H9 (cell line): ENCODE measurements at regions not wholly inside any gene's neighbourhood (a gene's known extent, or its start where the extent isn't known, plus 50 kb on each side); places are given as distances from the start of the nearest gene placed in this dataset.

Experiments
- DNase-seq: peaks from one replicate; pipeline ENCODE4 v3.0.0-alpha.2; 2017
- H2AFZ ChIP-seq: one replicate; pipeline ENCODE4 v1.6.1; 2013; ENCODE audit warnings: mild to moderate bottlenecking, low read length, control low read depth, moderate library complexity
- H2AK5ac ChIP-seq: 2 replicates; pipeline ENCODE4 v1.6.1; 2013; ENCODE audit warnings: low read length, control low read depth, mixed read lengths; ENCODE audit not compliant: insufficient read length
- H2BK120ac ChIP-seq: one replicate; pipeline ENCODE4 v1.6.1; 2013; ENCODE audit warnings: low read depth, mild to moderate bottlenecking, low read length, control low read depth, inconsistent platforms; ENCODE audit not compliant: poor library complexity, severe bottlenecking
- H2BK12ac ChIP-seq: 2 replicates; pipeline ENCODE4 v1.6.1; 2013; ENCODE audit warnings: low read length, control low read depth, mixed read lengths, low read depth; ENCODE audit not compliant: insufficient read length
- H2BK15ac ChIP-seq: 2 replicates; pipeline ENCODE4 v1.6.1; 2013; ENCODE audit warnings: low read depth, low read length, control low read depth
- H2BK20ac ChIP-seq: one replicate; pipeline ENCODE4 v1.6.1; 2013; ENCODE audit warnings: low read depth, mild to moderate bottlenecking, low read length, control low read depth, inconsistent platforms; ENCODE audit not compliant: poor library complexity, severe bottlenecking
- H2BK5ac ChIP-seq: 2 replicates; pipeline ENCODE4 v1.6.1; 2013; ENCODE audit warnings: low read length, control low read depth, mixed read lengths; ENCODE audit not compliant: insufficient read length
- H3K14ac ChIP-seq: 2 replicates; pipeline ENCODE4 v1.6.1; 2013; ENCODE audit warnings: low read length, control low read depth; ENCODE audit not compliant: insufficient read depth
- H3K18ac ChIP-seq: 2 replicates; pipeline ENCODE4 v1.6.1; 2013; ENCODE audit warnings: low read depth, mild to moderate bottlenecking, mixed read lengths, low read length, control low read depth; ENCODE audit not compliant: insufficient read length
- H3K23ac ChIP-seq: 2 replicates; pipeline ENCODE4 v1.6.1; 2013; ENCODE audit warnings: low read length, control low read depth, mixed read lengths, low read depth; ENCODE audit not compliant: insufficient read length
- H3K23me2 ChIP-seq: 2 replicates; pipeline ENCODE4 v1.6.1; 2013; ENCODE audit warnings: low read depth, mild to moderate bottlenecking, mixed read lengths, low read length, control low read depth; ENCODE audit not compliant: insufficient read length, poor library complexity, severe bottlenecking
- H3K27ac ChIP-seq: 2 replicates; pipeline ENCODE4 v1.5.1; 2013; ENCODE audit warnings: low read length, control low read depth, mixed read lengths, low read depth; ENCODE audit not compliant: insufficient read length
- H3K27me3 ChIP-seq: 2 replicates; pipeline ENCODE4 v1.6.1; 2013; ENCODE audit warnings: low read length, control low read depth, inconsistent platforms; ENCODE audit not compliant: insufficient read depth
- H3K4ac ChIP-seq: 2 replicates; pipeline ENCODE4 v1.6.1; 2013; ENCODE audit warnings: low read depth, mild to moderate bottlenecking, control low read depth, inconsistent platforms, low read length, moderate library complexity
- H3K4me1 ChIP-seq: 2 replicates; pipeline ENCODE4 v1.6.1; 2013; ENCODE audit warnings: low read length, control low read depth, inconsistent platforms; ENCODE audit not compliant: insufficient read depth
- H3K4me2 ChIP-seq: 2 replicates; pipeline ENCODE4 v1.6.1; 2013; ENCODE audit warnings: low read length, control low read depth, mixed read lengths; ENCODE audit not compliant: insufficient read length, insufficient read depth
- H3K56ac ChIP-seq: 2 replicates; pipeline ENCODE4 v1.6.1; 2013; ENCODE audit warnings: low read depth, mild to moderate bottlenecking, mixed read lengths, low read length, control low read depth; ENCODE audit not compliant: insufficient read length
- H3K79me1 ChIP-seq: 2 replicates; pipeline ENCODE4 v1.6.1; 2013; ENCODE audit warnings: low read depth, mild to moderate bottlenecking, moderate library complexity, low read length, control low read depth, inconsistent platforms; ENCODE audit not compliant: insufficient read depth, poor library complexity, severe bottlenecking
- H3K79me2 ChIP-seq: 2 replicates; pipeline ENCODE4 v1.6.1; 2013; ENCODE audit warnings: low read length, control low read depth, inconsistent platforms; ENCODE audit not compliant: insufficient read depth
- H3K9ac ChIP-seq: 2 replicates; pipeline ENCODE4 v1.6.1; 2013; ENCODE audit warnings: low read length, control low read depth, mixed read lengths; ENCODE audit not compliant: insufficient read length; ENCODE audit errors: extremely low read depth
- H3K9me3 ChIP-seq: one replicate; pipeline ENCODE4 v1.6.1; 2013; ENCODE audit warnings: low read depth, low read length, inconsistent platforms; ENCODE audit not compliant: control insufficient read depth
- H3T11ph ChIP-seq: one replicate; pipeline ENCODE4 v1.6.1; 2013; ENCODE audit warnings: mild to moderate bottlenecking, low read length, control low read depth, inconsistent platforms
- H4K20me1 ChIP-seq: one replicate; pipeline ENCODE4 v1.6.1; 2013; ENCODE audit not compliant: control insufficient read depth, insufficient read length, insufficient read depth
- H4K5ac ChIP-seq: 2 replicates; pipeline ENCODE4 v1.6.1; 2013; ENCODE audit warnings: low read depth, mild to moderate bottlenecking, mixed read lengths, low read length, control low read depth; ENCODE audit not compliant: insufficient read length
- H4K8ac ChIP-seq: replicated peaks from 2 replicates; pipeline ENCODE4 v1.6.1; 2013; ENCODE audit warnings: low read length, control low read depth, mixed read lengths, low read depth; ENCODE audit not compliant: insufficient read length
- H4K91ac ChIP-seq: 2 replicates; pipeline ENCODE4 v1.6.1; 2013; ENCODE audit warnings: low read depth, mild to moderate bottlenecking, moderate library complexity, mixed read lengths, low read length, control low read depth; ENCODE audit not compliant: insufficient read length
- H3K27ac Mint-ChIP-seq, 3 experiments: 2 replicates in 2 of 3; 3 replicates in 1 of 3; pipeline ENCODE4 v1.8.0; 2020 to 2021; ENCODE audit warnings: mixed read lengths in 3 of 3, mild to moderate bottlenecking in 1 of 3, moderate library complexity in 1 of 3
- H3K27me3 Mint-ChIP-seq: 2 replicates; pipeline ENCODE4 v1.8.0; 2021; ENCODE audit warnings: low read depth, mild to moderate bottlenecking, moderate library complexity, mixed read lengths
- H3K36me3 Mint-ChIP-seq, 3 experiments: 2 replicates in 2 of 3; 3 replicates in 1 of 3; pipeline ENCODE4 v1.8.0; 2020 to 2021; ENCODE audit warnings: low read depth in 3 of 3, mixed read lengths in 3 of 3; ENCODE audit not compliant: insufficient read depth in 1 of 3
- H3K4me1 Mint-ChIP-seq, 2 experiments: 2 replicates each; pipeline ENCODE4 v1.8.0; 2020; ENCODE audit warnings: mixed read lengths in 2 of 2
- H3K4me3 Mint-ChIP-seq, 2 experiments: 2 replicates in 1 of 2; 3 replicates in 1 of 2; pipeline ENCODE4 v1.8.0; 2020 to 2021; ENCODE audit warnings: mild to moderate bottlenecking in 2 of 2, mixed read lengths in 2 of 2, moderate library complexity in 1 of 2
- H3K9me3 Mint-ChIP-seq, 2 experiments: 2 replicates in 1 of 2; 3 replicates in 1 of 2; pipeline ENCODE4 v1.8.0; 2020; ENCODE audit warnings: mild to moderate bottlenecking in 2 of 2, mixed read lengths in 2 of 2, moderate library complexity in 1 of 2
- CTCF ChIP-seq: fragments of 200-600 bp; sonication (generic); conservative IDR thresholded peaks from 3 replicates; pipeline ENCODE4 v1.8.0; 2021; ENCODE audit warnings: antibody characterized with exemption, mild to moderate bottlenecking
- WGBS: extraction: QIAGEN DNeasy Blood & Tissue Kit; methylation state at CpG from one replicate; pipeline ENCODE4 v1.1.7; 2013; ENCODE audit warnings: missing lambda C conversion rate, low lambda C conversion rate, mixed read lengths; ENCODE audit not compliant: insufficient read length; ENCODE audit errors: extremely low coverage; 5-methylcytosine and 5-hydroxymethylcytosine counted together

GRCh38 chr17:83193336-83194185 lies 114.2 kb downstream of the METRNL start:
- DNase-seq: no peak
- Mint-ChIP-seq H3K9me3 (peaks cover 33 to 66% of the 10 kb centered on the region in 2 experiments), H3K4me1 (no peaks in the 10 kb centered on the region), H3K27ac (no peak overlapping the region; a peak in 1 of 7 replicates), H3K4me3 (no peak overlapping the region), H3K27me3 (peaks cover 4% of the 10 kb centered on the region), H3K36me3 (peaks cover 0 to 5% (median 2%) of the 10 kb centered on the region in 3 experiments; a peak in 3 of 7 replicates)
- Histone ChIP-seq H2AFZ (no peak overlapping the region), H3K4me1 (no peaks in the 10 kb centered on the region), H3K27ac (no peak overlapping the region), H2BK12ac (no peak overlapping the region), H3K4me2 (no peak overlapping the region), H2BK120ac (no peak overlapping the region), H3K23ac (no peak overlapping the region), H2BK5ac (no peak overlapping the region), H2BK20ac (no peak overlapping the region), H4K5ac (no peak overlapping the region), H4K20me1 (no peaks in the 10 kb centered on the region), H2BK15ac (no peak overlapping the region), H3K27me3 (no peaks in the 10 kb centered on the region), H4K91ac (no peak overlapping the region), H3K14ac (no peak overlapping the region), H3K79me2 (no peaks in the 10 kb centered on the region), H2AK5ac (no peak overlapping the region), H3K4ac (no peak overlapping the region), H3K56ac (no peak overlapping the region), H3K79me1 (no peaks in the 10 kb centered on the region), H4K8ac (no peak overlapping the region), H3K23me2 (no peaks in the 10 kb centered on the region), H3K9ac (no peak overlapping the region), H3K9me3 (no peaks in the 10 kb centered on the region), H3K18ac (no peak overlapping the region), H3T11ph (no peak overlapping the region)
- no peak for TF ChIP-seq CTCF
- WGBS: no CpG with 5 or more reads among the region's 13 CpGs
